GM21723 (cell line): ENCODE measurements at regions not wholly inside any gene's neighbourhood (a gene's known extent, or its start where the extent isn't known, plus 50 kb on each side); places are given as distances from the start of the nearest gene placed in this dataset.
"Not testable (repeated sequence)": the region's sequence is repeated elsewhere in the genome, so short reads cannot be mapped to it uniquely, and the experiment has no call there.

ENCODE experiments used
- ATAC-seq: cut with Tn5 transposase; IDR thresholded peaks from one replicate; pipeline ENCODE4 v1.9.1; 2021; ENCODE audit warnings: mild to moderate bottlenecking, moderate library complexity; ENCODE audit not compliant: unreplicated experiment

DNA sequence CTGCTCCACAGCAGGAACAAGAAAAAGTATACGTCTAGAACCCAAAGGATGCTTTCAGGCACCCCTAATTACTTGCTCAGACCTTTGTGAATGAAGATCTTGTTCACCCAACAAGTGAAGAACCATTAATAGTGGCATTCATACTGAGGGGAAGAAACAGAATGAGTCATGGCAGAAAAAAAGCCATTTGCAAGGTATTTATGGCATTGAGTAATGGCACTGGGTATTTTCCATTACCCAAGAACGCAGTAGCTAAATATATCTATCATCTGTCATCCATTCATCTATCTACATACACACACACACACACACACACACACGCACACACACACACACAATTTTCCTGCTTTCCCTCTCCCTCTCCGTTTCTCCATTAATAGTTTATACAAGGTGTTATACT, 56.4 kb upstream of the XIRP2 start:
- ATAC-seq: no peak

DNA sequence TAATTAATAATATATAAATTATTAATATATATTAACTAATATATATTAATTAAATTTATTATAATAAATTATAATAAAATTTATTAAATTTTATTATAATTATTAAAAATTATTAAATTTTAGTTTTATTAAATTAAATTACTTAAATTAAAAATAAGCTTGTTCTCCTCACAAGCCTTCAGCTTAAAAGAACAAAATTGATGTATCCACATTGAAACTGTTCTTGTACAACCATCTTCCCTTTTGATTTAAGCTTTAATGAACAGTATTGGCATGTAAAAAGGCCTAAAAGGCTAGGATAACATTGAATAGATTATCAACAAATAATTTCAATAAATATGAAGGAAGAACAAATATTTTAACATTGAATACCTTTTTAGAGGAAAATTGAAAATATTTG, 62.4 kb upstream of the XIRP2 start:
- no peak for ATAC-seq

DNA sequence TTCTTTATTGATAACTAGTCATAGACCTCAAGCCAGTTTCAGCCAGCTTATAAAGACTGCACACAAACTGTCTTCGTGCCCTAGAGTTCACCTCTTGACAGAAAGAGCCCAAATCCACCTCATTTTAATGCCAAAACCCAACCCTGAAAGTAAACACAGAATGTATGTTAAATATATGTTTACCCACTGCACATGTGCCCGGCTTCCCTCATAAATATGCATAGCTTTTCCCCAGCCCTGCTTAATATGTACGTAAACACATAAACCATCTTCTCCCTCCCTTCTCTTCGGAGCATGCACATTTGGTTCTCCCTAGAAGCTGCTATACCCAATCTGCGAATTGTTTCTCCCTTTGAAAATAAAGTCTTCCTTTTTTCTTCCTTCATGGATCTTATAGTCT, 73.9 kb upstream of the XIRP2 start:
- no peak for ATAC-seq

DNA sequence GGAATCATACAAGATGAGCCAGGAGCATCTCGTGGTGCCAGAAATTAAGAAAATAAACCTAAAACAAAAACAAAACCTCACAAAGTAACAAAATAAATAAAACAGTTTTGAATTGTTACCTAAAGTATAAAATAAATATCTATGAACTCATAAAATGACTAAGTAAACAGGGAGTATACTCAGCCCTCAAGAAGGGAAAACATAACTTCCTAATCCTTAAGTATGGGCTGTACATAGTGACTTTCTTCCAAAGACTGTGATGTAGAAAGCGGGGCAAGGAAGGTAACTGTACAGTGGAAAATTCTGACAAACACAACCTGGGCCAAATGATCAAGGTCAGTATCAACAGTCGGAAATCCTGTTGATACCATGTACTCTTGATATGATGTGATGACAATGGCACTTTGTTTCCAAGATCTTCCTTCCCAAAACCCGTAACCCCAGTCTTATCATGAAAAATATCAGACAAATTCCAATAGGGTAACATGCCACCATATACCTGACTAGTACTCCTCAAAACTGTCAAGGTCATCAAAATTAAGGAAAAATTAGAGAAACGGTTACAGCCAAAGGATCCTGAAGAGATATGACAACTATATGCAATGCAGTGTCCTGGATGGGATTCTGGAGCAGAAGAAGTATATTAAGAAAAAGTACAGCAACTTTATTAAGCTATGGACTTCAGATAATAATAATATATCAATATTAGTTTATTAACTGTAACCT, 76.0 kb upstream of the XIRP2 start:
- ATAC-seq: no peak

DNA sequence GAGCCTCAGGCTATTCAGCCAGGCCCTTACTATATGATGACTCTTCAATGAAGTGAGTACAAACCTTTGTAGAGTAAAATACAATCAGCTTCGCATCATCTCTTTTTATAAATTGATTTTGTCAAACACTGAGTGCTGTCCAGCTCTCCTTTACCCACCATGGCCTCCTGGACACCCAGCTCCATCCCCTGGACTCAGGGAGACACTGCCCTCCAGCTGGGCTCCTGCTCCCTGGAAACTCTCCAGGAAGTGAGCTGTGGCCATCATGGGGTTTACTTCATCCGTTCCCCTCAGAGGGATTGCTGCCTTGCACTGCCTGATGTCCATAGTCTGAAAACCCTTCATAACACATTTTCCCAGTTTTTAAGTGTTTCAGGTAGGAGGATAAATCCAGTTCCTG, 82.5 kb upstream of the XIRP2 start:
- no peak for ATAC-seq

DNA sequence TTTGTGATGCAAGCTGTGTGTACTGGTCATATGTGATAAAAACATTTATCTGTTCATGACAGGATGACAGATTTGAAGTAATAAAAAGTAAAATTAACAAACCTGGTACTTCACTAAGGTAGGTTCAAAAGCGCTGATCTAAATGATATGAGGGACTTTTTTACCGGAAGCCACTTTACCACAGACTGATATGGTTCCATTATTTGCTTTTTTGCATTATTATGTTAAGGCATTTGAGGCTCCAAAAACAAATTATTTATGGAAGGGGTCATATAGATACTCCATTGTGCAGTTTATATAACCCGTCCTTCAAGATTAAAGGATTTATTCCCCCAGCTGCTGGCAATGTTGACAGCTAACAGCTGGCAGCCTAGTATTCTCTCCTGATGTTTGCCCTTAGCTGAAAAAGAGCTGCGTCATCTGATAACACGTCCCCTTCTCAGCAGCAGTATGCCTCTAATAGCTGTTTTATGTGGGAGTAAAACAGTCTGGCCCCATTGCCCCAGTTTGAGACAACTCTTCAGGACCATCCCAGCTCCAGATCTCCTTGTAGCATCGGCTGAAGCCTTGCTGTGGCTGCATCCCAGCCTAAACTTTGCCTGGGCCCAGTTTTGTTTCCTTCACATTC, 84.8 kb upstream of the XIRP2 start:
- no peak for ATAC-seq

DNA sequence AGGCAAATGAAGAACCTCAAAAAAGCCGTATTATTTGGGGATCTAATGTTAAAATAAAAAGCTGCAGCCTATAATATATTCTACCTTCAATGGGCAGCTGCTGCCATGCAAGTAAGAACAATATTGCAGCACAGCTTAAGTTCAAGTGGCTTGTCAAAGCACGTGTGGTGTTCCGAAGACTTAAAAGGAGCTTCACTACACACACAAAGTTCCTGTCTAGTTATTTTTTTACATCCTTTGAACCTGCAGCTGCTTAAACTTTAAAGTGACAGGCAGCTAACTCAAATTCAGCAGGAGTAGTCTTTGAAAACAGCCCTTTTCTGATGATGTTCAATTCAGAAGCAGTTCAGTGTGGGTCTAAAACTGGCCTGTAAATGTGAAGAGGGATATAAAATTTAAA, 85.8 kb upstream of the XIRP2 start:
- no peak for ATAC-seq

DNA sequence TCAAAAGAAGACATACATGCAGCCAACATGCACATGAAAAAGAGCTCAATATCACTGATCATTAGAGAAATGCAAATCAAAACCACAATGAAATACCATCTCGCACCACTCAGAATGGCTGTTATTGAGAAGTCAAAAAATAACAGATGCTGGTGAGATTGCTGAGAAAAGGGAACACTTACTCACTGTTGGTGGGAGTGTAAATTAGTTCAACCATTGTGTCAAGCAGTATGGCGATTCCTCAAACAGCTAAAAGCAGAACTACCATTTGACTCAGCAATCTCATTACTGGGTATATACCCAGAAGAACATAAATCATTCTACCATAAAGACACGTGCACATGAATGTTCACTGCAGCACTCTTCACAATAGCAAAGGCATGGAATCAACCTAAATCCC, 95.5 kb upstream of the XIRP2 start:
- ATAC-seq: no peak

DNA sequence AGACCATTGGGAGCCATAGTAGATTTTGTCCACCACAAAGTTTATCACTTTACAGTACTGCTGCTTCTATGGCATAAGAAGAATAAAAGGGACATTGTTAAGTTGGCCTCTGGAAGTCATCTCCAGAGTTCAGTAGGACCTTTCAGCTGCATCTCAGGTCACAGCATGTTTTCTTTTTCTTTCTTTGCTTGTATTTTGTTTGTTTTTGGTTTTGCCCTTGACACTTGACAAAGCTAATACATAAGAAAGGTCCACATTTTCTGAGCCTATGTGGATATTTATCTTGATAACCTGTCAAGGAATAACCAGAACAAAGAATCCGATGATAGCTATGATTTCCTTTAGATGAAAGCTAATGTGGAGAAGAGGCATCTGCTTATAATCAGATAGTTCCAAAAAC, 101.6 kb upstream of the XIRP2 start:
- ATAC-seq: no peak

DNA sequence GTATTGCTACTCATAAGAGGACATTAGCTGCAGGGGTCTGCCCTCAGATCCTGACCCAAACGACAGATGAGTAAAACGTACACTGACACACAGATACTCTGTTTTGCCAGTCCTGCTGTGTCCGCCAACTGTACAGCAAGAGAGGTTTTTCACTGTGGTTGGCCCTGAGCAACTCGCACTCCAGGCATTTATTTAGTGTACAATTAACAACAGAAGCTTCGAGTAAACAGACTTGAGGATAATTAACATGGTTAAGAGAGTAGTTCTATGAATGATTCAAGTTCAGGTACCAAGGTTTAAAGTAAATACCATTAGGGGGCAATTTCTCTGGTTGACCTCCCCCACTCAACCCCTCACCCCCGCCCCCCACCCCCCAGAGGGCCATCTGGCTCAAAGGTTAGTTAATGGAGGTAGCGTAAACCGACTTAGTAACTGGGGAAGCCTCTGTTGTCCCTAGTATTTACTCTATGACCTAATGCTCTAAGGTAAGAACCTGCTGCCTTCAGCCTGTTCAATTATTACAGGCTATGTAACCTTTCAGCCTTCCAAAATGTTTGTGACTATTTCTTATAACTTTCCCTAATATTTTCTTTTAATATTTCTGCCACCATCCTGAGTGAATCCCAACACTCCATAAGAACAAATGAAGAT, 103.9 kb upstream of the XIRP2 start:
- no peak for ATAC-seq

DNA sequence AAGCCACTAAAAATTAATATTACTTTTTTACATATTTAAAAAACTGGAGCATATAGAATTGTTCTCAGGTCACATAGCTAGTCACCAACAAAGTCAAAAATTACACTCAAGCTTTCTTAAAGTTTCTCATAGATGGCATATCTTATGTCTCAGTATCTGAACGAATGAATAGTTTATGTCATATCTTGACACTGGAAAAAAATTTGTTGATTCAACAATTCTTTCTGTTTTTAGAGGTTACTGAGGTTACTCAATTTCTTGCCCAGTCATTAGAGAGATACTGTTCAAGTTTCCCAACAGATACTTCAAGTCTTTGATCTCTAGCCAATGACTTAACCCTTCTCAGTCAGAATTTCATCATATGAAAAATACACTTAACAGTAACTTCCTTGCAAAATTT, 113.1 kb upstream of the XIRP2 start:
- ATAC-seq: no peak

DNA sequence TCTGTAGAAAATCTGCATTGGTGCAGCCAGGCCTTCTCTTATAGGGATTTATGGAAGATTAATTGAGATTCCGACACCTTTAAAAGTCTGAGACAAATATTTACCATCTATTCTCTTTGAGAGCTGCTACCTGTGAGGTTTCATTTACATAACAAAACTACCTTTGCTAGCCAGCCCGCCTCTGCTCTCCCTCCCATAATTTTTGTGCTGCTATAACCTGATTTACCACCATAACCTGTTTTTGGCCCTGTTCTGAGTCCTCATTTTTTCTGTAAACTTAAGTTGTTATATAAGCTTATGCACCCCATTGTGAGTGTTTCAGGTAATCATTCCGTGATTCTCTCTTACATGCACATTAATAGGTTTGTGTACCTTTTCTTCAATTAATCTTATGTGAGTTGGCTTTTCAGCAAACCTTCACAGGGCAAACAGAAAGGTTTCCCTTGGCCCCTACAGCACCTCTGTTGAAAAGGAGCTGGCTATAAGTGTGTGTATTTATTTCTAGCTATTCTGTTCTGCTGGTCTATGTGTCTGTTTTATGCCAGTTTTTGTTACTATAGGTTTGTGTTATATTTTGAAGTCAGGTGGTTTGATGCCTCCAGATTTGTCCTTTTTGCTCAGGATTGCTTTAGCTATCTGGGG, 114.9 kb upstream of the XIRP2 start:
- ATAC-seq: no peak

DNA sequence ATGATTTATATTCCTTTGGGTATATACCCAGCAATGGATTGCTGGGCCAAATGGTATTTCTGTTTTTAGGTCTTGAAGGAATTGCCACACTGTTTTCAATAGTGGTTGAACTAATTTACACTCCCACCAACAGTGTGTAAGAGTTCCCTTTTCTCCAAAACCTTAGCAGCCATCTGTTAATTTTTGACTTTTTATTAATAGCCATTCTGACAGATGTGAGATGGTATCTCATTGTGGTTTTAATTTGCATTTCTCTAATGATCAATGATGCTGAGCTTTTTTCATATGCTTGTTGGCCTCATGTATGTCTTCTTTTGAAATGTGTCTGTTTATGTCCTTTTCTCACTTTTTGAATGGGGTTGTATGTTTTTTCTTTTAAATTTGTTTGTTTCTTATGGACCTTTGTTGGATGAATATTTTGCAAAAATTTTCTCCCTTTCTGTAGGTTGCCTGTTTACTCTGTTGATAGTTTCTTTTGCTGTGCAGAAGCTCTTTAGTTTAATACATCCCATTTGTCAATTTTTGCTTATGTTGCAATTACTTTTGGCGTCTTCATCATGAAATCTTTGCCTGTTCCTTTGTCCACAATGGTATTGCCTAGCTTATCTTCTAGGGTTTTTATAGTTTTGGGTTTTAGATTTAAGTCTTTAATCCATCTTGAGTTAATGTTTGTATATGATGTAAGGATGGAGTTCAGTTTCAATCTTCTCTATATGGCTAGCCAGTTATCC, 119.7 kb upstream of the XIRP2 start:
- no peak for ATAC-seq

DNA sequence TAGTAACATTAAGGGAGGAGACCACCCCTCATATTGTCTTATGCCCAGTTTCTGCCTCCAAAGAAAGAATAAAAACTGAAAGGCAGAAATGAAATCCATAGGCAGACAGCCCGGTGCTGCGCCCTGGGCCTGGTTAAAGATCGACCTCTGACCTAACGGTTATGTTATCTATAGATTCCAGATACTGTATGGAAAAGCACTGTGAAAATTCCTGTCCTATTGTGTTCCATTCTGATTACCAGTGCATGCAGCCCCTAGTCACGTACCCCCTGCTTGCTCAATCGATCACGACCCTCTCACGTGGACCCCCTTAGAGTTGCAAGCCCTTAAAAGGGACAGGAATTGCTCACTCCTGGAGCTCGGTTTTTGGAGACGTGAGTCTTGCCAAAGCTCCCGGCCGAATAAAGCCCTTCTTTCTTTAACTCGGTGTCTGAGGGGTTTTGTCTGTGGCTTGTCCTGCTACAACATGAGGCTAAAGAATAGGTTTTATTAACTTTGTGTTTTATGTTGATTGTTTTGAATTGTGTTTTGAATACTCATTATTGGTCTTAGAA, 121.4 kb upstream of the XIRP2 start:
- ATAC-seq: not testable (repeated sequence)

DNA sequence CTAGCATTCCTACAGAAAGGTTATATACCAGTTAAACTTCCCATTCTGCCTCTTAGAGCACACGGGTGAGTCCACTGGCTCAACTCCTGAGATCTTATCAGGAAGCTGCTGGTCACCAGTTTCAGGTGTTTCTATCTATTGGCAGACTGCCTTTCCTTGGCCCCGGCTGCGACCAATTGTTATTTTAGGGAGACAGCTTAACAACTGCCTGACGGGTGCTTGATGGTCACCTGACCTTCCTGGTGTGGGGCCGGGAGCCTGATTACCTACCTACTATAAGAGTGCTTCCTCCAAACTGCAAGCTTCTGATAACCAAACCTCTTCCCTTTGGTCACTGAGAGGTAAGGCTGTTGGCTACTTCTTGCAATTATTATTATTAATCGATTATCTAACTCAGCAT, 122.1 kb upstream of the XIRP2 start:
- ATAC-seq: no peak

DNA sequence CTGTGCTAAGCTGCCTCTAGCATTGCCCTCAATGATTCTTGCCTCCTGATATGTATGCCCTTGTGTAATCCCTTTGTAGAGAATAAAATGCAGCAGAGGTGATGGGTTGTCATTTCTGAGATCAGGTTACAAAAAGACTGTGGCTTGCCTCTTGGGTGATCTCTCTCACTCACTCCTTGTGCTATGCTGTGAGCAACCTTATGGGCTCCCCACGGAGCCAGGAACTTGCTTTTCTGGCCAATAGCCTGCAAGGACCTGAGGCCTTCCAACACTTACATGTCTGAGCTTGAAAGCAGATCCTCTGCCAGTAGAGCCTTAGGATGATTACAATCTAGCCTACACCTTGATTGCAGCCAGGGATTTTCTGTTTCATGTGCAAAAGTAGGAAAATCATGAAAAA, 123.1 kb upstream of the XIRP2 start:
- ATAC-seq: no peak

DNA sequence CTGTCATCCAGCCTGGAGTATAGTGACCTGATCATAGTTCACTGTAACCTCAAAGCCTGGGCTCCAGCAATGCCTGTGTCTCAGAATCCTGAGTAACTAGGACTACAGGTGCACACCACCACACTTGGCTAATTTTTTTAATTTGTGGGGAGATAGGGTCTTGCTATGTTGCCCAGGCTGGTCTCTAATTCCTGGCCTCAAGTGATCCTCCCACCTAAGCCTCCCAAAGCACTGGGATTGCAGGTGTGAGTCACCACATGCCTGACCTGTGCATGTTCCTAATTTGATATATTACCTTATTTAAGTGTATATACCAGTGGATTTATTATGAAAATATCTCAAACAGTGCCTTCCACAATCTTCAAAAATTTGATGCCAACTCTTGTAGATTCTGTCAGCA, 123.6 kb upstream of the XIRP2 start:
- no peak for ATAC-seq

DNA sequence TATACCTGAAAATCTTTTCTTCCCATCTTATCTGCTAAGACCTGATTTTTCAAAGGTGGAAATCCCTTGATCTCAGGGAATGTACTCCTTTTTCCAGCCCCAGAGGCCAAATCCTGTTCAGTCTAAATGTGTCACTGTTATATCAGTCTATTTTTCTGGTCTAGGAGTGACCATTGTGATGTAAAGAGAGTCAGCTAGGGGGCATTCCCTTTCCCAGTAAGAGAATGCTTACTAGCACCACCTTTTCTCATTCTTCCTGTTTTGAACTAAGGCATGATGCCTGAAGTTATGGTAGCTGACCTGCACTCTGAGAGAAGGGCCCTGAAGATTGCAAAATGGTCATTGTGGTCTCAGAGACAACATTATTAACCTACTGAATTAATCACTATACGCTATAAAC, 124.1 kb upstream of the XIRP2 start:
- ATAC-seq: no peak

DNA sequence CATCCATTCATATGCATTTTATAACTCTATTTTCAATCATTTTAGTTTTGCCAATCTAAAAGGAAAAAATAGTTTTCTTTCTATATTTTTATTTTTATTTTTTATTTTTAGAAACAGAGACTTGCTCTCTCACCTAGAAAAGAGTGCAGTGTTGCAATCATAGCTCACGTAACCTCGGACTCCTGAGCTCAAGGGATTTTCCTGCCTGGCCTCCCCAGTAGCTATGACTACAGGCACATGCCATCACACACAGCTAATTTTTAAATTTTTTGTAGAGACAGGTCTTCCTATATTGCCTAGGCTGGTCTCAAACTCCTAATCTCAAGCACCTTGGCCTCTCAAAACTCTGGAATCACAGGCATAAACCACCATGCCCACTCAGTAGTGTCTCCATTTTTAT, 125.5 kb upstream of the XIRP2 start:
- no peak for ATAC-seq

DNA sequence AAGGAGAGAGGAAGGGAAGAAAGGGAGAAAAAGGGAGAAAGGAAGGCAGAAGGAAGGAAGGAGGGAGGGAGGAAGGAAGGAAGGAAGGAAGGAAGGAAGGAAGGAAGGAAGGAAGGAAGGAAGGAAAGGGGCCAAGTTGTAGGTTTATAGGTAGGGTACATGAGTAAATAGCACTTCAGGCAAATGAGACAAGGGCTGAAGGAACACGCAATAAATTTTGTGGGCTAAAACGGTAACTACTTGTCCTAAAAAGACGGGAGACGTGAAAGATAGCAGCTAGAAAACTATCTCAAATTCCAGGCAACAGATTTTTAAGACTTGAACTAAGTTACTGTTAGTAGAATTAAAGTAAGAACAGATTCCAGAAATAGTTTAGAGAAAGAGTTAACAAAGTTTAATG, 129.3 kb upstream of the XIRP2 start:
- no peak for ATAC-seq

DNA sequence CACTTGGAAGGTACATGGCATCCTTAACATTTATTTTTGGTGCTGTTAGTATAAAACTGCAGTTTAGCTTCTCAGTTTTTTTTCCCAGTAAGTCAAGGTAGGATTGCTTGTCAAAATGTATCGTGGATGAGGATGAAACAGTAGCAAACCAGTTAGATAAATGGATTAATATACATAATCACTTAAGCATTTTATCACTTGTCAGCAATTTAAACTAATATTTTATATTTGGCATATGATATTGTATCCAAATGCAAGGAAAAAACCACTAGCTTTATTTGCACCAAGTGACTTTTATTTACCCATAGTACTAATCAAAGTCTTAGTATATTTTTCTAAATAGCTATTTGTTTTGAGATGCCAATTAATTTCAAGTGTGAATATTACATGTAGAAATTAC, 137.7 kb upstream of the XIRP2 start:
- no peak for ATAC-seq
